B cell (primary cell): ENCODE measurements at regions not wholly inside any gene's neighbourhood (a gene's known extent, or its start where the extent isn't known, plus 50 kb on each side); places are given as distances from the start of the nearest gene placed in this dataset.

Experiments used
- ATAC-seq: fragments of 200-7000 bp; cut with Tn5 transposase; one replicate; pipeline ENCODE4 v1.10.0; 2021; ENCODE audit warnings: low read depth, mild to moderate bottlenecking, moderate number of reproducible peaks, moderate library complexity
- CTCF ChIA-PET: fragments of 350-600 bp; sonication (Branson Sonifier 250); formaldehyde crosslinking; loops from one replicate; lab custom pipeline; 2021; ENCODE audit warnings: antibody characterized with exemption, inconsistent platforms; lab: Charles Lee
- POLR2A ChIA-PET: fragments of 350-600 bp; sonication (Branson Sonifier 250); formaldehyde crosslinking; loops from one replicate; lab custom pipeline; 2021; ENCODE audit warnings: antibody characterized with exemption; lab: Charles Lee
- DNase-seq: peaks from one replicate; pipeline ENCODE4 v3.0.0; 2013
- H2AFZ ChIP-seq: 2 replicates; pipeline ENCODE4 v1.6.1; 2012; ENCODE audit warnings: mild to moderate bottlenecking, low read depth, low read length; ENCODE audit not compliant: insufficient read depth, poor library complexity, severe bottlenecking
- H3K27ac ChIP-seq, 2 donors: 1 replicate in 1 of 2; 2 replicates in 1 of 2; pipeline ENCODE4 v1.5.1; 2012 to 2013; ENCODE audit warnings: low read length in 2 of 2, mild to moderate bottlenecking in 2 of 2, moderate library complexity in 1 of 2
- H3K27me3 ChIP-seq, 4 experiments: fragments of 200-600 bp in 1 of 4; sonication (generic) in 1 of 4; replicated peaks in 1 of 4; 1 replicate in 2 of 4; 2 replicates in 2 of 4; pipeline versions ENCODE4 v1.6.1 to v1.7.0; 2013 to 2016; ENCODE audit warnings: low read length in 3 of 4, mild to moderate bottlenecking in 2 of 4, mixed read lengths in 1 of 4, moderate library complexity in 1 of 4; ENCODE audit not compliant: insufficient read depth in 4 of 4, control insufficient read depth in 3 of 4; ENCODE audit errors: control extremely low read depth in 1 of 4
- H3K36me3 ChIP-seq, 2 experiments: replicated peaks in 1 of 2; 1 replicate in 1 of 2; 2 replicates in 1 of 2; pipeline versions ENCODE4 v1.6.1 to v1.7.1; 2013; ENCODE audit warnings: low read length in 1 of 2; ENCODE audit not compliant: insufficient read depth in 2 of 2, control insufficient read depth in 1 of 2; ENCODE audit errors: control extremely low read depth in 1 of 2, extremely low read depth in 1 of 2
- H3K4me1 ChIP-seq, 2 donors: fragments of 200-600 bp in 1 of 2; sonication (generic) in 1 of 2; 1 replicate in 1 of 2; 2 replicates in 1 of 2; pipeline versions ENCODE4 v1.5.1 to v1.6.1; 2013 to 2017; ENCODE audit warnings: low read length in 2 of 2; ENCODE audit not compliant: control insufficient read depth in 2 of 2, insufficient read depth in 2 of 2
- H3K4me2 ChIP-seq: replicated peaks from 2 replicates; pipeline ENCODE3; 2012; ENCODE audit warnings: mild to moderate bottlenecking, low read depth, low read length; ENCODE audit not compliant: poor library complexity, severe bottlenecking
- H3K4me3 ChIP-seq, 5 experiments: fragments of 200-600 bp in 1 of 5; sonication (generic) in 1 of 5; 1 replicate in 3 of 5; 2 replicates in 2 of 5; pipeline versions ENCODE4 v1.5.1 to v1.7.0; 2011 to 2016; ENCODE audit warnings: low read length in 4 of 5, mild to moderate bottlenecking in 4 of 5, low read depth in 2 of 5, control low read depth in 1 of 5, moderate library complexity in 1 of 5; ENCODE audit not compliant: insufficient read depth in 1 of 5; ENCODE audit errors: control extremely low read depth in 1 of 5, extremely low read depth in 1 of 5
- H3K79me2 ChIP-seq: fragments of 200-600 bp; sonication (generic); one replicate; pipeline ENCODE4 v1.6.0; 2016; ENCODE audit warnings: low read length; ENCODE audit not compliant: control insufficient read depth, insufficient read depth
- H3K9ac ChIP-seq: fragments of 200-600 bp; sonication (generic); 2 replicates; pipeline ENCODE4 v1.6.1; 2017; ENCODE audit warnings: mild to moderate bottlenecking, low read length, moderate library complexity
- H3K9me3 ChIP-seq, 3 donors: one replicate each; pipeline versions ENCODE4 v1.6.1 to v1.7.1; 2013; ENCODE audit warnings: low read length in 2 of 3; ENCODE audit not compliant: control insufficient read depth in 2 of 3, insufficient read depth in 1 of 3; ENCODE audit errors: control extremely low read depth in 1 of 3
- H4K20me1 ChIP-seq: 2 replicates; pipeline ENCODE4 v1.6.0; 2012; ENCODE audit warnings: mild to moderate bottlenecking, low read length; ENCODE audit not compliant: insufficient read depth, control insufficient read depth, poor library complexity, severe bottlenecking
- H3K27ac Mint-ChIP-seq: one replicate; pipeline ENCODE4 v1.8.0; 2021; ENCODE audit warnings: mixed read lengths
- H3K27me3 Mint-ChIP-seq: one replicate; pipeline ENCODE4 v1.8.0; 2021; ENCODE audit warnings: mixed read lengths
- H3K4me1 Mint-ChIP-seq: one replicate; pipeline ENCODE4 v1.8.0; 2021; ENCODE audit warnings: mixed read lengths
- H3K4me3 Mint-ChIP-seq: one replicate; pipeline ENCODE4 v1.8.0; 2021; ENCODE audit warnings: mixed read lengths
- H3K9me3 Mint-ChIP-seq: one replicate; pipeline ENCODE4 v1.8.0; 2022; ENCODE audit warnings: mixed read lengths; ENCODE audit not compliant: insufficient read depth
- CTCF ChIP-seq: fragments of 200-600 bp; IDR thresholded peaks from one replicate; pipeline ENCODE4 v1.8.0; 2022; ENCODE audit warnings: antibody characterized with exemption, mild to moderate bottlenecking
- EZH2 ChIP-seq: IDR thresholded peaks from 2 replicates; pipeline ENCODE4 v1.6.1; 2012; ENCODE audit warnings: borderline replicate concordance, low read depth, mild to moderate bottlenecking, moderate library complexity, low read length; ENCODE audit not compliant: insufficient read depth, poor library complexity, severe bottlenecking
- WGBS: methylation state at CpG from one replicate; pipeline ENCODE4 v1.1.5; 2013; ENCODE audit warnings: missing lambda C conversion rate; ENCODE audit not compliant: insufficient coverage; 5-methylcytosine and 5-hydroxymethylcytosine counted together
- intact Hi-C: fragments of 100-400 bp; cut with micrococcal nuclease; formaldehyde crosslinking; loops from one replicate; pipeline ENCODE4 v1.10.0; 2022

DNA sequence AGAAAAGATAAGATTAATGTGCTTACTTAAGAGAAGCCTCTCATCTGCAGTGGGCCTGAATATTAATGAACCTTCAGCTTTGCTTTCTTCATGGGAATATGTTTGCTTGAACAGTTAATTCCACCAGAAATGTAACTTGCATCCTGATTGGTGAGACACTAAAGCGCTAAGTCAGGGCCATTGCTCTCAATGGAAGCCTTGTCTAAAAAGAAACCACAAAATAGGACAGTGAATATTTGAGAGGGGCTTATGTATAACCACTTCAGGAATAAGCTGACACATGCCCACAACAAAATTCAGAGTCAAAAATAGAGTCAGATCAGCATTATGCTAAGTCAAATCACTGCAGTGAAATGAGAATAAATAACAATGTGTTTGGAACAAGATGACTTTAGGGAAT is 1125.8 kb downstream of the STIM2 start:
- H3K27me3 ChIP-seq, result no peaks in the 10 kb centered on the region
- Mint-ChIP-seq H3K27me3 (no peaks in the 10 kb centered on the region), H3K9me3 (peaks cover 4% of the 10 kb centered on the region), H3K27ac (no peak overlapping the region), H3K4me3 (no peak overlapping the region), H3K4me1 (no peaks in the 10 kb centered on the region)
- no peak overlapping the region for H3K27ac ChIP-seq
- no peak for TF ChIP-seq EZH2
- TF ChIP-seq CTCF, result no peak
- ATAC-seq, result no peak
- H3K36me3 ChIP-seq, result no peaks in the 10 kb centered on the region
- H2AFZ ChIP-seq, result no peak overlapping the region
- DNase-seq, result no peak
- H3K4me3 ChIP-seq, result no peak overlapping the region
- no peaks in the 10 kb centered on the region for H3K4me1 ChIP-seq
- ChIA-PET POLR2A (no interaction called here), CTCF (no interaction called here)
- H3K4me2 ChIP-seq, result no peak overlapping the region
- no peaks in the 10 kb centered on the region for H4K20me1 ChIP-seq
- H3K79me2 ChIP-seq, result no peaks in the 10 kb centered on the region
- H3K9me3 ChIP-seq, result no peaks in the 10 kb centered on the region
- no CpG with 5 or more reads among the region's 1 CpG for WGBS
- intact Hi-C loops, result no loop called here
- no peak overlapping the region for H3K9ac ChIP-seq

- Histone ChIP-seq H2AFZ (no peak overlapping the region), H3K4me3 (no peak overlapping the region), H3K4me1 (no peaks in the 10 kb centered on the region), H3K27me3 (no peaks in the 10 kb centered on the region), H3K36me3 (no peaks in the 10 kb centered on the region), H3K4me2 (no peak overlapping the region), H3K27ac (no peak overlapping the region), H3K9me3 (peaks cover 0 to 3% (median 0%) of the 10 kb centered on the region in 3 donors), H4K20me1 (no peaks in the 10 kb centered on the region), H3K79me2 (no peaks in the 10 kb centered on the region), H3K9ac (no peak overlapping the region)
- ATAC-seq, result no peak
- H3K27ac Mint-ChIP-seq, result no peak overlapping the region
- no peaks in the 10 kb centered on the region for H3K4me1 Mint-ChIP-seq
- DNase-seq, result no peak
- intact Hi-C loops, result no loop called here
- ChIA-PET POLR2A (no interaction called here), CTCF (no interaction called here)
- no peaks in the 10 kb centered on the region for H3K27me3 Mint-ChIP-seq
- no peak for TF ChIP-seq CTCF
- TF ChIP-seq EZH2, result no peak
- 86% methylated on average over 3 of the region's 4 CpGs for WGBS
- no peak overlapping the region for H3K4me3 Mint-ChIP-seq
- H3K9me3 Mint-ChIP-seq, result peaks cover 2% of the 10 kb centered on the region
These were observed 1141.1 kb downstream of the STIM2 start for GRCh38 chr4:28001698-28002097.
